ENCODE measurements at regions not wholly inside any gene's neighbourhood (a gene's known extent, or its start where the extent isn't known, plus 50 kb on each side); places are given as distances from the start of the nearest gene placed in this dataset.

DNA sequence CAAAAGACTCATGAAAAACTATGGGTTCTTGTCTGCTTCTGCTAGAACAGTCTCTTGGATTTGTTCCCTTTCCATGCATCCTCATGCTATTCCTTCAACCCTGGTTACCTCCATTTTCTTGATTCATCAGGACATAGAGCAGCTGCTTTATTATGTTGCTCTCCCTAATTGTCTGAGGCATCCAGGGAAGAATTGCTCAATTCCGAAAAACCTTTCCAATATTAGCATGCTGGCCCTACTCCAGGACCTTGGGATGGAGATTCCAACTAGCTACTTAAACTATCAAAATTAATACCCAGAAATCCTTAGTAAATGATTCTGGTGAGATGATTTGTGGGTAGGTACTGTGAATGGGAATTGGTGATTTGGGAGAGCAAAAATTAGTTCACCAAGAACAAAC, 56.6 kb upstream of the FAM47B start:
- no peaks in the 10 kb centered on the region for H3K27me3 ChIP-seq (ENCODE audit: insufficient read depth, poor library complexity, severe bottlenecking)
- H3K27ac ChIP-seq (replicated peaks): no peak overlapping the region
- no peak overlapping the region for H3K4me3 ChIP-seq (replicated peaks; ENCODE audit: insufficient read depth, low read length)
- DNase-seq (ENCODE audit: low read depth in 1 of 2, low spot score in 1 of 2): no peak
- TF ChIP-seq, protein P1, sequence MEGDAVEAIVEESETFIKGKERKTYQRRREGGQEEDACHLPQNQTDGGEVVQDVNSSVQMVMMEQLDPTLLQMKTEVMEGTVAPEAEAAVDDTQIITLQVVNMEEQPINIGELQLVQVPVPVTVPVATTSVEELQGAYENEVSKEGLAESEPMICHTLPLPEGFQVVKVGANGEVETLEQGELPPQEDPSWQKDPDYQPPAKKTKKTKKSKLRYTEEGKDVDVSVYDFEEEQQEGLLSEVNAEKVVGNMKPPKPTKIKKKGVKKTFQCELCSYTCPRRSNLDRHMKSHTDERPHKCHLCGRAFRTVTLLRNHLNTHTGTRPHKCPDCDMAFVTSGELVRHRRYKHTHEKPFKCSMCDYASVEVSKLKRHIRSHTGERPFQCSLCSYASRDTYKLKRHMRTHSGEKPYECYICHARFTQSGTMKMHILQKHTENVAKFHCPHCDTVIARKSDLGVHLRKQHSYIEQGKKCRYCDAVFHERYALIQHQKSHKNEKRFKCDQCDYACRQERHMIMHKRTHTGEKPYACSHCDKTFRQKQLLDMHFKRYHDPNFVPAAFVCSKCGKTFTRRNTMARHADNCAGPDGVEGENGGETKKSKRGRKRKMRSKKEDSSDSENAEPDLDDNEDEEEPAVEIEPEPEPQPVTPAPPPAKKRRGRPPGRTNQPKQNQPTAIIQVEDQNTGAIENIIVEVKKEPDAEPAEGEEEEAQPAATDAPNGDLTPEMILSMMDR (IDR thresholded peaks at IDR 0.05; ENCODE audit: insufficient read depth, low read length): no peak
- no peak for TF ChIP-seq POLR2AphosphoS5 (IDR thresholded peaks at IDR 0.05; ENCODE audit: low read depth)
- TF ChIP-seq, protein P2, sequence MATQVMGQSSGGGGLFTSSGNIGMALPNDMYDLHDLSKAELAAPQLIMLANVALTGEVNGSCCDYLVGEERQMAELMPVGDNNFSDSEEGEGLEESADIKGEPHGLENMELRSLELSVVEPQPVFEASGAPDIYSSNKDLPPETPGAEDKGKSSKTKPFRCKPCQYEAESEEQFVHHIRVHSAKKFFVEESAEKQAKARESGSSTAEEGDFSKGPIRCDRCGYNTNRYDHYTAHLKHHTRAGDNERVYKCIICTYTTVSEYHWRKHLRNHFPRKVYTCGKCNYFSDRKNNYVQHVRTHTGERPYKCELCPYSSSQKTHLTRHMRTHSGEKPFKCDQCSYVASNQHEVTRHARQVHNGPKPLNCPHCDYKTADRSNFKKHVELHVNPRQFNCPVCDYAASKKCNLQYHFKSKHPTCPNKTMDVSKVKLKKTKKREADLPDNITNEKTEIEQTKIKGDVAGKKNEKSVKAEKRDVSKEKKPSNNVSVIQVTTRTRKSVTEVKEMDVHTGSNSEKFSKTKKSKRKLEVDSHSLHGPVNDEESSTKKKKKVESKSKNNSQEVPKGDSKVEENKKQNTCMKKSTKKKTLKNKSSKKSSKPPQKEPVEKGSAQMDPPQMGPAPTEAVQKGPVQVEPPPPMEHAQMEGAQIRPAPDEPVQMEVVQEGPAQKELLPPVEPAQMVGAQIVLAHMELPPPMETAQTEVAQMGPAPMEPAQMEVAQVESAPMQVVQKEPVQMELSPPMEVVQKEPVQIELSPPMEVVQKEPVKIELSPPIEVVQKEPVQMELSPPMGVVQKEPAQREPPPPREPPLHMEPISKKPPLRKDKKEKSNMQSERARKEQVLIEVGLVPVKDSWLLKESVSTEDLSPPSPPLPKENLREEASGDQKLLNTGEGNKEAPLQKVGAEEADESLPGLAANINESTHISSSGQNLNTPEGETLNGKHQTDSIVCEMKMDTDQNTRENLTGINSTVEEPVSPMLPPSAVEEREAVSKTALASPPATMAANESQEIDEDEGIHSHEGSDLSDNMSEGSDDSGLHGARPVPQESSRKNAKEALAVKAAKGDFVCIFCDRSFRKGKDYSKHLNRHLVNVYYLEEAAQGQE (IDR thresholded peaks at IDR 0.05; ENCODE audit: insufficient replicate concordance, low read depth): no peak
- no peak for TF ChIP-seq GABPA (IDR thresholded peaks at IDR 0.05; ENCODE audit: low read depth)
- no peak for TF ChIP-seq SPI1 (IDR thresholded peaks at IDR 0.05; ENCODE audit: borderline replicate concordance, low read depth)

GRCh38 chrX:34891391-34891790, 51.2 kb upstream of the FAM47B start:
- DNase-seq (ENCODE audit: low read depth in 1 of 2, low spot score in 1 of 2): no peak
- TF ChIP-seq, protein P2 (IDR thresholded peaks at IDR 0.05; ENCODE audit: insufficient replicate concordance, low read depth): no peak
- TF ChIP-seq SPI1 (IDR thresholded peaks at IDR 0.05; ENCODE audit: borderline replicate concordance, low read depth) (no peak), POLR2AphosphoS5 (IDR thresholded peaks at IDR 0.05; ENCODE audit: low read depth) (no peak), GABPA (IDR thresholded peaks at IDR 0.05; ENCODE audit: low read depth) (no peak)
- TF ChIP-seq, protein P1 (IDR thresholded peaks at IDR 0.05; ENCODE audit: insufficient read depth, low read length): no peak

More at GRCh38 chrX:34891391-34891790, 51.2 kb upstream of the FAM47B start:
- H3K27ac ChIP-seq (replicated peaks): no peak overlapping the region
- H3K4me3 ChIP-seq (replicated peaks; ENCODE audit: insufficient read depth, low read length): no peak overlapping the region
- H3K27me3 ChIP-seq (ENCODE audit: insufficient read depth, poor library complexity, severe bottlenecking): no peaks in the 10 kb centered on the region

All from HL-60 (cell line).